OCI-LY3 (cell line): ENCODE measurements at regions not wholly inside any gene's neighbourhood (a gene's known extent, or its start where the extent isn't known, plus 50 kb on each side); places are given as distances from the start of the nearest gene placed in this dataset.

ENCODE experiments used
- H2AFZ ChIP-seq: fragments of 200-600, 300-600 bp; shearing (Covaris generic); 2 replicates; pipeline ENCODE4 v1.6.0; 2014; ENCODE audit warnings: antibody characterized with exemption, low read depth, low read length
- H3K27ac ChIP-seq: fragments of 200-600, 300-600 bp; sonication (generic); 2 replicates; pipeline ENCODE4 v1.5.1; 2014; ENCODE audit warnings: mild to moderate bottlenecking, low read length, moderate library complexity, mixed read lengths
- H3K27me3 ChIP-seq: fragments of 200-600, 300-600 bp; sonication (generic); 2 replicates; pipeline ENCODE4 v1.6.1; 2014; ENCODE audit warnings: low read depth, low read length, mixed read lengths
- H3K36me3 ChIP-seq: fragments of 200-600, 300-600 bp; sonication (generic); replicated peaks from 2 replicates; pipeline ENCODE3; 2014; ENCODE audit warnings: low read depth, low read length, mixed read lengths
- H3K4me1 ChIP-seq: fragments of 300-600, 200-600 bp; sonication (generic); 2 replicates; pipeline ENCODE4 v1.6.1; 2014; ENCODE audit warnings: low read length, mixed read lengths
- H3K4me2 ChIP-seq: fragments of 200-600, 300-600 bp; sonication (generic); 2 replicates; pipeline ENCODE4 v1.6.1; 2014; ENCODE audit warnings: low read length, mixed read lengths
- H3K4me3 ChIP-seq: fragments of 300-600, 200-600 bp; sonication (generic); 2 replicates; pipeline ENCODE4 v1.5.1; 2014; ENCODE audit warnings: antibody characterized with exemption, mild to moderate bottlenecking, low read length, moderate library complexity
- H3K79me2 ChIP-seq: fragments of 300-600, 200-600 bp; shearing (Covaris generic); 2 replicates; pipeline ENCODE4 v1.6.1; 2014; ENCODE audit warnings: mild to moderate bottlenecking, low read length, mixed read lengths
- H3K9ac ChIP-seq: fragments of 300-600, 200-600 bp; shearing (Covaris generic); 2 replicates; pipeline ENCODE4 v1.6.0; 2014; ENCODE audit warnings: mild to moderate bottlenecking, low read length, moderate library complexity
- H3K9me3 ChIP-seq: fragments of 200-600, 300-600 bp; shearing (Covaris generic); 2 replicates; pipeline ENCODE4 v1.6.1; 2014; ENCODE audit warnings: low read length, mixed read lengths; ENCODE audit not compliant: insufficient read depth
- H4K20me1 ChIP-seq: fragments of 200-600, 300-600 bp; sonication (generic); 2 replicates; pipeline ENCODE4 v1.6.1; 2016; ENCODE audit warnings: low read length, mixed read lengths; ENCODE audit not compliant: insufficient read depth
- CTCF ChIP-seq: fragments of 200-600, 300-600 bp; sonication (generic); IDR thresholded peaks from 2 replicates; pipeline ENCODE4 v1.5.1; 2014; ENCODE audit warnings: antibody characterized with exemption, low read length, low read depth
- EZH2phosphoT487 ChIP-seq: fragments of 200-600 bp; shearing (Covaris generic); IDR thresholded peaks from 2 replicates; pipeline ENCODE4 v1.6.1; 2018; ENCODE audit warnings: antibody characterized with exemption, mixed run types, low read depth

- no peaks in the 10 kb centered on the region for H3K27me3 ChIP-seq
- H3K36me3 ChIP-seq = no peaks in the 10 kb centered on the region
- H3K4me2 ChIP-seq = no peak overlapping the region
- H3K4me3 ChIP-seq = no peak overlapping the region
- no peaks in the 10 kb centered on the region for H3K4me1 ChIP-seq
- H2AFZ ChIP-seq = no peak overlapping the region
- TF ChIP-seq EZH2phosphoT487 (no peak), CTCF (no peak)
- H3K9ac ChIP-seq = no peak overlapping the region
- H4K20me1 ChIP-seq = no peaks in the 10 kb centered on the region
- H3K9me3 ChIP-seq = no peaks in the 10 kb centered on the region
- no peak overlapping the region for H3K27ac ChIP-seq
- H3K79me2 ChIP-seq = no peaks in the 10 kb centered on the region
These were observed 245.2 kb upstream of the FOXK1 start for GRCh38 chr7:4436936-4437335.

GRCh38 chr7:4437916-4438315, 244.2 kb upstream of the FOXK1 start:
- Histone ChIP-seq H3K27ac (no peak overlapping the region), H3K9me3 (no peaks in the 10 kb centered on the region), H3K4me3 (no peak overlapping the region), H3K9ac (no peak overlapping the region), H3K27me3 (no peaks in the 10 kb centered on the region), H3K79me2 (no peaks in the 10 kb centered on the region), H3K36me3 (no peaks in the 10 kb centered on the region), H4K20me1 (no peaks in the 10 kb centered on the region), H3K4me2 (no peak overlapping the region), H3K4me1 (no peaks in the 10 kb centered on the region), H2AFZ (no peak overlapping the region)
- no peak for TF ChIP-seq CTCF
- TF ChIP-seq EZH2phosphoT487 = no peak

- no peak overlapping the region for H3K27ac ChIP-seq
- no peaks in the 10 kb centered on the region for H3K27me3 ChIP-seq
- no peak overlapping the region for H2AFZ ChIP-seq
- no peaks in the 10 kb centered on the region for H3K9me3 ChIP-seq
- H3K4me2 ChIP-seq = no peak overlapping the region
- H3K4me3 ChIP-seq = no peak overlapping the region
- H3K4me1 ChIP-seq = no peaks in the 10 kb centered on the region
- H3K9ac ChIP-seq = no peak overlapping the region
- H3K79me2 ChIP-seq = no peaks in the 10 kb centered on the region
- H3K36me3 ChIP-seq = no peaks in the 10 kb centered on the region
- TF ChIP-seq EZH2phosphoT487 (no peak), CTCF (no peak)
- H4K20me1 ChIP-seq = no peaks in the 10 kb centered on the region
These were observed 243.3 kb upstream of the FOXK1 start for GRCh38 chr7:4438723-4439245.

- Histone ChIP-seq H3K36me3 (no peaks in the 10 kb centered on the region), H2AFZ (no peak overlapping the region), H3K9ac (no peak overlapping the region), H3K4me3 (no peak overlapping the region), H3K79me2 (no peaks in the 10 kb centered on the region), H3K4me1 (no peaks in the 10 kb centered on the region), H3K27me3 (no peaks in the 10 kb centered on the region), H4K20me1 (no peaks in the 10 kb centered on the region), H3K4me2 (no peak overlapping the region), H3K9me3 (no peaks in the 10 kb centered on the region), H3K27ac (no peak overlapping the region)
- TF ChIP-seq EZH2phosphoT487 (no peak), CTCF (no peak)
These were observed 242.7 kb upstream of the FOXK1 start for GRCh38 chr7:4439444-4439843.
